Prostate gland (tissue), 2 donors: ENCODE measurements at regions not wholly inside any gene's neighbourhood (a gene's known extent, or its start where the extent isn't known, plus 50 kb on each side); places are given as distances from the start of the nearest gene placed in this dataset.

Source experiments
- CTCF ChIP-seq, 4 experiments: fragments of 200-600 bp in 2 of 4; fragments of 450-650 bp in 2 of 4; sonication (generic) in 2 of 4; IDR thresholded peaks; 1 replicate in 3 of 4; 2 replicates in 1 of 4; pipeline ENCODE4 v1.5.1; 2016 to 2019; ENCODE audit warnings: antibody characterized with exemption in 4 of 4, mild to moderate bottlenecking in 2 of 4, moderate library complexity in 2 of 4
- POLR2A ChIP-seq: fragments of 450-650 bp; IDR thresholded peaks from one replicate; pipeline ENCODE4 v1.6.1; 2016; ENCODE audit warnings: antibody characterized with exemption, mild to moderate bottlenecking
- POLR2AphosphoS5 ChIP-seq: sonication (generic); formaldehyde crosslinking; IDR thresholded peaks from one replicate; pipeline ENCODE4 v1.6.1; 2017; ENCODE audit warnings: antibody characterized with exemption

GRCh38 chr11:33419924-33420323, 162.7 kb downstream of the HIPK3 start:
- TF ChIP-seq CTCF (IDR thresholded peaks at IDR 0.05) (no peak), POLR2A (no peak), POLR2AphosphoS5 (no peak)
